Keratinocyte (primary cell): ENCODE measurements at regions not wholly inside any gene's neighbourhood (a gene's known extent, or its start where the extent isn't known, plus 50 kb on each side); places are given as distances from the start of the nearest gene placed in this dataset.

Source experiments
- DNase-seq: peaks from one replicate; pipeline ENCODE4 v3.0.0-alpha.2; 2011; ENCODE audit warnings: low read depth, missing footprints, low spot score
- FAIRE-seq: peaks from 2 replicates; lab custom pipeline; 2011; peaks lifted over from hg19 to GRCh38; lab: Jason Lieb, UNC
- H2AFZ ChIP-seq: 2 replicates; pipeline ENCODE4 v1.6.0; 2012; ENCODE audit warnings: low read length, control low read depth, inconsistent platforms; ENCODE audit not compliant: control insufficient read depth
- H3K27ac ChIP-seq: 2 replicates; pipeline ENCODE4 v1.5.1; 2011; ENCODE audit warnings: low read length; ENCODE audit not compliant: control insufficient read depth, insufficient read depth
- H3K27me3 ChIP-seq: 3 replicates; pipeline ENCODE4 v1.6.0; 2011; ENCODE audit warnings: low read length; ENCODE audit not compliant: control insufficient read depth, insufficient read depth; ENCODE audit errors: extremely low read depth
- H3K36me3 ChIP-seq, 2 experiments: 2 replicates in 1 of 2; 3 replicates in 1 of 2; pipeline ENCODE4 v1.5.1; 2011; ENCODE audit warnings: low read length in 2 of 2, mild to moderate bottlenecking in 1 of 2; ENCODE audit not compliant: control insufficient read depth in 2 of 2, insufficient read depth in 2 of 2; ENCODE audit errors: extremely low read depth in 1 of 2
- H3K4me1 ChIP-seq: 3 replicates; pipeline ENCODE4 v1.5.1; 2011; ENCODE audit warnings: low read length; ENCODE audit not compliant: control insufficient read depth, insufficient read depth; ENCODE audit errors: extremely low read depth
- H3K4me2 ChIP-seq: 3 replicates; pipeline ENCODE4 v1.6.0; 2011; ENCODE audit warnings: low read depth, low read length; ENCODE audit not compliant: control insufficient read depth, insufficient read depth; ENCODE audit errors: extremely low read depth
- H3K4me3 ChIP-seq, 3 experiments: fragments of 200-600 bp in 1 of 3; sonication (generic) in 1 of 3; 2 replicates in 2 of 3; 3 replicates in 1 of 3; pipeline ENCODE4 v1.5.1; 2011 to 2016; ENCODE audit warnings: low read length in 3 of 3, mild to moderate bottlenecking in 3 of 3, control low read depth in 2 of 3, inconsistent platforms in 1 of 3, low read depth in 1 of 3, mixed read lengths in 1 of 3, mixed run types in 1 of 3, moderate library complexity in 1 of 3; ENCODE audit not compliant: control insufficient read depth in 2 of 3, insufficient read depth in 2 of 3; ENCODE audit errors: extremely low read depth in 1 of 3
- H3K79me2 ChIP-seq: 2 replicates; pipeline ENCODE4 v1.6.0; 2012; ENCODE audit warnings: low read length; ENCODE audit not compliant: control insufficient read depth, insufficient read depth
- H3K9ac ChIP-seq: 3 replicates; pipeline ENCODE4 v1.6.0; 2011; ENCODE audit warnings: low read length; ENCODE audit not compliant: control insufficient read depth, insufficient read depth; ENCODE audit errors: extremely low read depth
- H3K9me1 ChIP-seq: 3 replicates; pipeline ENCODE4 v1.6.0; 2011; ENCODE audit warnings: low read length; ENCODE audit not compliant: control insufficient read depth, insufficient read depth; ENCODE audit errors: extremely low read depth
- H3K9me3 ChIP-seq: 2 replicates; pipeline ENCODE4 v1.5.1; 2012; ENCODE audit warnings: low read depth, low read length; ENCODE audit not compliant: control insufficient read depth
- H4K20me1 ChIP-seq: 3 replicates; pipeline ENCODE4 v1.6.0; 2011; ENCODE audit warnings: low read length; ENCODE audit not compliant: control insufficient read depth, insufficient read depth; ENCODE audit errors: extremely low read depth
- EZH2 ChIP-seq: IDR thresholded peaks from one replicate; pipeline ENCODE4 v1.6.1; 2012; ENCODE audit warnings: inconsistent platforms, mild to moderate bottlenecking, low read length, moderate library complexity
- dilution Hi-C: fragments of 300-500 bp; cut with MboI; formaldehyde crosslinking; loops from one replicate; pipeline ENCODE4 v1.7.0; 2020; ENCODE audit warnings: low sequenced_read_pairs; ENCODE audit not compliant: extremely low pct_ligation_motif_present
- TF ChIP-seq, protein P1 (sequence below), 3 experiments: IDR thresholded peaks in 1 of 3; conservative IDR thresholded peaks in 1 of 3; optimal IDR thresholded peaks in 1 of 3; 2 replicates in 2 of 3; 3 replicates in 1 of 3; pipeline versions ENCODE3 to v1.5.1; 2011; ENCODE audit warnings: low read length in 3 of 3, mild to moderate bottlenecking in 3 of 3, moderate library complexity in 2 of 3, control low read depth in 1 of 3, inconsistent platforms in 1 of 3; ENCODE audit not compliant: insufficient read depth in 2 of 3; ENCODE audit errors: extremely low read depth in 1 of 3

DNA sequence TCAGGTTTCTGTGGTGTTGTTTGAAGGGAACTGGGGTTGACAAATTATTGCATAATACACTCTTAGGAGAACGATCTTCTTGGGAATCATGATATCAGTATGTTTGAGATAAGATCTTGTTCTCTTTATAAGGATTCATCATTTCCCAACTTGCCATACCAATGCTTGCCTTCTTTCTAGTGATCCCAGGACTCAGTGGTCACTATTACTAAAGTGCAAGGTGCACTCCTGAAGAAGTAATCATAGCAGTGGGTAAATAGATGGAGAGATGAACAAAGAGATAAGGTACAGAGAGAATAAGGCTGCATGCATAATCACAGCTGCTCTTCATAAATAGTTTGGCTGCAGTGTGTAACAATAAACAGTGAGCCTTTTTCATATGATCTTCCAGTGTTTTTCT lies 404.0 kb downstream of the DOK5 start:
- Histone ChIP-seq H3K27me3 (no peaks in the 10 kb centered on the region), H2AFZ (no peak overlapping the region), H3K9me1 (no peaks in the 10 kb centered on the region), H3K9me3 (no peaks in the 10 kb centered on the region), H3K36me3 (no peaks in the 10 kb centered on the region), H3K9ac (no peak overlapping the region), H4K20me1 (no peaks in the 10 kb centered on the region), H3K79me2 (no peaks in the 10 kb centered on the region), H3K27ac (no peak overlapping the region), H3K4me3 (no peak overlapping the region), H3K4me2 (no peak overlapping the region), H3K4me1 (no peaks in the 10 kb centered on the region)
- no peak for TF ChIP-seq EZH2
- TF ChIP-seq, protein P1, sequence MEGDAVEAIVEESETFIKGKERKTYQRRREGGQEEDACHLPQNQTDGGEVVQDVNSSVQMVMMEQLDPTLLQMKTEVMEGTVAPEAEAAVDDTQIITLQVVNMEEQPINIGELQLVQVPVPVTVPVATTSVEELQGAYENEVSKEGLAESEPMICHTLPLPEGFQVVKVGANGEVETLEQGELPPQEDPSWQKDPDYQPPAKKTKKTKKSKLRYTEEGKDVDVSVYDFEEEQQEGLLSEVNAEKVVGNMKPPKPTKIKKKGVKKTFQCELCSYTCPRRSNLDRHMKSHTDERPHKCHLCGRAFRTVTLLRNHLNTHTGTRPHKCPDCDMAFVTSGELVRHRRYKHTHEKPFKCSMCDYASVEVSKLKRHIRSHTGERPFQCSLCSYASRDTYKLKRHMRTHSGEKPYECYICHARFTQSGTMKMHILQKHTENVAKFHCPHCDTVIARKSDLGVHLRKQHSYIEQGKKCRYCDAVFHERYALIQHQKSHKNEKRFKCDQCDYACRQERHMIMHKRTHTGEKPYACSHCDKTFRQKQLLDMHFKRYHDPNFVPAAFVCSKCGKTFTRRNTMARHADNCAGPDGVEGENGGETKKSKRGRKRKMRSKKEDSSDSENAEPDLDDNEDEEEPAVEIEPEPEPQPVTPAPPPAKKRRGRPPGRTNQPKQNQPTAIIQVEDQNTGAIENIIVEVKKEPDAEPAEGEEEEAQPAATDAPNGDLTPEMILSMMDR (optimal IDR thresholded peaks at IDR 0.05 in 1 of 3, IDR thresholded peaks at IDR 0.05 in 1 of 3, conservative IDR thresholded peaks at IDR 0.05 in 1 of 3; ENCODE audit: extremely low read depth in 1 of 3, insufficient read depth in 2 of 3, low read length in 3 of 3): no peak
- FAIRE-seq: no peak
- dilution Hi-C loops: no loop called here
- no peak for DNase-seq

DNA sequence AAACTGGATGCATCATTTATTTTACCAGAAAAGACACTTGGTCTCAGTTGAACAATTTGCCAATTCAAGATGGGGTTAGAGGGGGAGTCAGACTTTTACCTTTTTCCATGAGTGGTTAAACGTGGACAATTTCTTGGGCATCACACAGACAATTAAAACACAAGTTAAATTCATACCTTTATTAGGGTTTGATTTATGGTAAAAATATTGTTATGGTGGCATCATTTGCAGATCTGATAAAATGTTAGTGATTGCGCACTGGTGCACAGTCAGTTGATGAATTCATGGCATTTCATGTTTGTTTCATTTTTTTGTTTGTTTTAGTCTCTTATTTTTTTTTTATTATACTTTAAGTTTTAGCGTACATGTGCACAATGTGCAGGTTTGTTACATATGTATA lies 399.9 kb downstream of the DOK5 start:
- H3K79me2 ChIP-seq: no peaks in the 10 kb centered on the region
- H3K4me1 ChIP-seq: no peaks in the 10 kb centered on the region
- no peak for FAIRE-seq
- H3K9ac ChIP-seq: no peak overlapping the region
- H4K20me1 ChIP-seq: no peaks in the 10 kb centered on the region
- no peak overlapping the region for H3K4me3 ChIP-seq
- H3K27ac ChIP-seq: no peak overlapping the region
- H3K36me3 ChIP-seq: no peaks in the 10 kb centered on the region
- no peak overlapping the region for H2AFZ ChIP-seq
- no peaks in the 10 kb centered on the region for H3K27me3 ChIP-seq
- H3K4me2 ChIP-seq: no peak overlapping the region
- no peak for DNase-seq
- TF ChIP-seq EZH2: no peak
- TF ChIP-seq, protein P1 (optimal IDR thresholded peaks at IDR 0.05 in 1 of 3, IDR thresholded peaks at IDR 0.05 in 1 of 3, conservative IDR thresholded peaks at IDR 0.05 in 1 of 3; ENCODE audit: extremely low read depth in 1 of 3, insufficient read depth in 2 of 3, low read length in 3 of 3): no peak
- H3K9me1 ChIP-seq: no peaks in the 10 kb centered on the region
- dilution Hi-C loops: no loop called here
- H3K9me3 ChIP-seq: no peaks in the 10 kb centered on the region
